Neural progenitor cell (in vitro differentiated cells): ENCODE measurements at regions not wholly inside any gene's neighbourhood (a gene's known extent, or its start where the extent isn't known, plus 50 kb on each side); places are given as distances from the start of the nearest gene placed in this dataset.

Source experiments
- DNase-seq: peaks from one replicate; pipeline ENCODE4 v3.0.0-alpha.2; 2016; ENCODE audit warnings: low spot score
- H2AFZ ChIP-seq: fragments of 200-600 bp; sonication (generic); replicated peaks from 2 replicates; pipeline ENCODE4 v1.6.1; 2016; ENCODE audit warnings: antibody characterized with exemption
- H3F3A ChIP-seq: fragments of 200-600 bp; sonication (generic); 2 replicates; pipeline ENCODE4 v1.6.1; 2016; ENCODE audit warnings: antibody characterized with exemption, low read depth
- H3K27ac ChIP-seq: fragments of 200-600 bp; sonication (generic); 2 replicates; pipeline ENCODE4 v1.5.1; 2016; ENCODE audit warnings: mild to moderate bottlenecking
- H3K27me3 ChIP-seq: fragments of 200-600 bp; sonication (generic); 2 replicates; pipeline ENCODE4 v1.6.1; 2016; ENCODE audit warnings: mild to moderate bottlenecking, moderate library complexity
- H3K36me3 ChIP-seq: fragments of 200-600 bp; sonication (generic); 2 replicates; pipeline ENCODE4 v1.5.1; 2016
- H3K4me1 ChIP-seq: fragments of 200-600 bp; sonication (generic); 2 replicates; pipeline ENCODE4 v1.6.1; 2016; ENCODE audit warnings: mixed run types
- H3K4me2 ChIP-seq: fragments of 200-600 bp; sonication (generic); 2 replicates; pipeline ENCODE4 v1.6.1; 2016
- H3K4me3 ChIP-seq: fragments of 200-600 bp; sonication (generic); 2 replicates; pipeline ENCODE4 v1.5.1; 2016
- H3K79me2 ChIP-seq: fragments of 200-600 bp; sonication (generic); 2 replicates; pipeline ENCODE4 v1.6.1; 2016; ENCODE audit warnings: low read depth
- H3K9ac ChIP-seq: fragments of 200-600 bp; sonication (generic); 2 replicates; pipeline ENCODE4 v1.6.1; 2016
- H3K9me3 ChIP-seq: fragments of 200-600 bp; sonication (generic); 2 replicates; pipeline ENCODE4 v1.5.1; 2016; ENCODE audit warnings: low read depth
- H4K20me1 ChIP-seq: fragments of 200-600 bp; sonication (generic); 2 replicates; pipeline ENCODE4 v1.6.1; 2016; ENCODE audit warnings: low read depth
- H3K27ac Mint-ChIP-seq: 3 replicates; pipeline ENCODE4 v1.8.0; 2021; ENCODE audit warnings: mixed read lengths
- H3K27me3 Mint-ChIP-seq: 2 replicates; pipeline ENCODE4 v1.8.0; 2022; ENCODE audit warnings: low read depth, mild to moderate bottlenecking, inconsistent platforms, moderate library complexity, mixed read lengths; ENCODE audit not compliant: insufficient read depth
- H3K36me3 Mint-ChIP-seq: 3 replicates; pipeline ENCODE4 v1.8.0; 2021; ENCODE audit warnings: mixed read lengths
- H3K4me1 Mint-ChIP-seq: 3 replicates; pipeline ENCODE4 v1.8.0; 2021; ENCODE audit warnings: mixed read lengths
- H3K4me3 Mint-ChIP-seq: 3 replicates; pipeline ENCODE4 v1.8.0; 2021; ENCODE audit warnings: mild to moderate bottlenecking, moderate library complexity, mixed read lengths
- H3K9me3 Mint-ChIP-seq: 3 replicates; pipeline ENCODE4 v1.8.0; 2020; ENCODE audit warnings: mixed read lengths
- EZH2 ChIP-seq: fragments of 200-600 bp; sonication (generic); IDR thresholded peaks from 2 replicates; pipeline ENCODE4 v1.6.1; 2017; ENCODE audit warnings: antibody characterized with exemption, mild to moderate bottlenecking, moderate library complexity
- EZH2phosphoT487 ChIP-seq: fragments of 200-600 bp; sonication (generic); IDR thresholded peaks from 2 replicates; pipeline ENCODE4 v1.6.1; 2017; ENCODE audit warnings: antibody characterized with exemption
- TF ChIP-seq, protein P1 (sequence below): fragments of 200-600 bp; sonication (generic); IDR thresholded peaks from 2 replicates; pipeline ENCODE4 v1.5.1; 2017; ENCODE audit warnings: antibody characterized with exemption, mild to moderate bottlenecking

DNA sequence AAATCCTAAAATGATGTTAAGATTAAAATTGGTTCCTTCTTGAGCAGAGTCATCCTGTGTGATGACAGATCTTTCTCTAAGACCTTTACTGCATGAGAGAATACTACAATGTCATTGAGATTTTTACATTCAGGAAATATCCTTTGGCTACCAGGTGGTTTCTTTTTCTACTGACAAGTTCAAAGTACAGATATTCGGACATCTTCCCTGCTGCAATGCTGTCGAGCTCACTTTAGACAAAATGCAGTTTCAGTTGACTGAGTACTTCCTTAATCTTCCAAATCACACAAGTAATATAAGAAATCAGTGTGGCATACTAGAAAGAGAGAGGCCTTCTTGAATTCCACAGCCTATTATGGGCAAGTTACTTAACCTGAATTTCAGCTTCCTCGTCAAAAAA lies 207.9 kb upstream of the ACVR2A start:
- Histone ChIP-seq H3K27ac (no peak overlapping the region), H3K79me2 (no peaks in the 10 kb centered on the region), H3K4me2 (no peak overlapping the region), H3K9ac (no peak overlapping the region), H3F3A (no peaks in the 10 kb centered on the region), H4K20me1 (no peaks in the 10 kb centered on the region), H3K4me1 (no peaks in the 10 kb centered on the region), H3K4me3 (no peak overlapping the region), H3K27me3 (no peaks in the 10 kb centered on the region), H2AFZ (no peak overlapping the region), H3K36me3 (no peaks in the 10 kb centered on the region), H3K9me3 (no peaks in the 10 kb centered on the region)
- no peak for DNase-seq
- Mint-ChIP-seq H3K36me3 (no peaks in the 10 kb centered on the region), H3K4me3 (no peak overlapping the region), H3K27ac (no peak overlapping the region), H3K4me1 (no peaks in the 10 kb centered on the region), H3K27me3 (no peaks in the 10 kb centered on the region), H3K9me3 (no peaks in the 10 kb centered on the region)
- TF ChIP-seq EZH2phosphoT487 (no peak), EZH2 (no peak)
- TF ChIP-seq, protein P1, sequence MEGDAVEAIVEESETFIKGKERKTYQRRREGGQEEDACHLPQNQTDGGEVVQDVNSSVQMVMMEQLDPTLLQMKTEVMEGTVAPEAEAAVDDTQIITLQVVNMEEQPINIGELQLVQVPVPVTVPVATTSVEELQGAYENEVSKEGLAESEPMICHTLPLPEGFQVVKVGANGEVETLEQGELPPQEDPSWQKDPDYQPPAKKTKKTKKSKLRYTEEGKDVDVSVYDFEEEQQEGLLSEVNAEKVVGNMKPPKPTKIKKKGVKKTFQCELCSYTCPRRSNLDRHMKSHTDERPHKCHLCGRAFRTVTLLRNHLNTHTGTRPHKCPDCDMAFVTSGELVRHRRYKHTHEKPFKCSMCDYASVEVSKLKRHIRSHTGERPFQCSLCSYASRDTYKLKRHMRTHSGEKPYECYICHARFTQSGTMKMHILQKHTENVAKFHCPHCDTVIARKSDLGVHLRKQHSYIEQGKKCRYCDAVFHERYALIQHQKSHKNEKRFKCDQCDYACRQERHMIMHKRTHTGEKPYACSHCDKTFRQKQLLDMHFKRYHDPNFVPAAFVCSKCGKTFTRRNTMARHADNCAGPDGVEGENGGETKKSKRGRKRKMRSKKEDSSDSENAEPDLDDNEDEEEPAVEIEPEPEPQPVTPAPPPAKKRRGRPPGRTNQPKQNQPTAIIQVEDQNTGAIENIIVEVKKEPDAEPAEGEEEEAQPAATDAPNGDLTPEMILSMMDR: no peak

DNA sequence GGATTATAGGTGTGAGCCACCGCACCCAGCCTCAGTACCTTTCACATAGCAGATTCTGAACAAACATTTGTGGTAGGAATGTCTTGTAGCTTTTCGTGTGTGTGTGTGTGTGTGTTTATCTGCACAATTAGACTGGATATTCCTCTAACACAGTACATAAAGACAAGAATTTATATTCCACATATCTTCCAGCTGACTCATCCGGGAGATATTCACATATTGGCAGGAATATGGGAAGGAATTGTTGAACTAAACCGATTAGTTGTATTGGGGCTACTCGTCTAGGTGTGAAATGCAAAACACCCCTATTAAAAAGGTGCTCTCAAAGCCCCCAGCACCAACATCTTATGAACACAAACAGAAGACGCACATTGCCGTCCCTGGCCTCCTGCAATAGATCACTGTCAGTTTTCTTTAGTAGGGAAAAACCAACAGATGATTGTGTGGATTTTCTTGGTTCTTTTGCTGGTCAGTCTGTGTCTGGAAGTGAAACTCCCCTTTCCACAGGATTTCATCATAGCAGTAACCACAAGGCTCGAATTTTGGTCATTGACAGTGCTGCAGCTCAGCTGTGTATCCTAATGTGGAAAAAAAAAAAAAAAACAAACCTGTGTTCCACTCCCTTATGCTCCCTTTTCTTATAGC lies 208.5 kb upstream of the ACVR2A start:
- no peaks in the 10 kb centered on the region for H3K9me3 Mint-ChIP-seq
- Histone ChIP-seq H3K79me2 (no peaks in the 10 kb centered on the region), H3K4me2 (no peak overlapping the region), H3K4me3 (no peak overlapping the region), H3K27ac (no peak overlapping the region), H3K27me3 (no peaks in the 10 kb centered on the region), H3F3A (no peaks in the 10 kb centered on the region), H3K4me1 (no peaks in the 10 kb centered on the region), H3K9ac (no peak overlapping the region), H4K20me1 (no peaks in the 10 kb centered on the region), H3K36me3 (no peaks in the 10 kb centered on the region), H2AFZ (no peak overlapping the region), H3K9me3 (no peaks in the 10 kb centered on the region)
- H3K27ac Mint-ChIP-seq: no peak overlapping the region
- no peaks in the 10 kb centered on the region for H3K4me1 Mint-ChIP-seq
- H3K4me3 Mint-ChIP-seq: no peak overlapping the region
- DNase-seq: no peak
- no peaks in the 10 kb centered on the region for H3K27me3 Mint-ChIP-seq
- TF ChIP-seq EZH2phosphoT487 (no peak), EZH2 (no peak)
- TF ChIP-seq, protein P1: no peak
- no peaks in the 10 kb centered on the region for H3K36me3 Mint-ChIP-seq

DNA sequence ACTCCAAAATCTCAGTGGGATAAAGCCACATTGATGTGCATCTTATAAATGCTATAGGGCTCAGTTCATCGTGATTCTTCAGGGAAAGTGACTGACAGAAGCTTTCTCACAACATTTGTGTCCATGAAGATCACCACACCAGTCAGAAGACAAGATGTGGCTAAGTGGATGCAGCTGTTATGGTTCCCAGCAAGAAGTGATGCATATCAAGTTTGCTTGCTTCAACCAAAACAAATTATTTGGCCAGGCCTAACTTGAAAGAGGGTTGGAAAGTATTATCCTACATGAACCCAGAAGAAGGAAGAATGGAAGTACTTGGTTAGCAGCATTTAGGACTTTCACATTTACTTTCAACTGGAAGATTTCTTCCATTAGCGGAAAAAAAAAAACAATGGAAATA lies 210.0 kb upstream of the ACVR2A start:
- Mint-ChIP-seq H3K9me3 (no peaks in the 10 kb centered on the region), H3K27ac (no peak overlapping the region), H3K4me3 (no peak overlapping the region), H3K27me3 (no peaks in the 10 kb centered on the region), H3K36me3 (no peaks in the 10 kb centered on the region), H3K4me1 (no peaks in the 10 kb centered on the region)
- no peaks in the 10 kb centered on the region for H3K4me1 ChIP-seq
- H3K36me3 ChIP-seq: no peaks in the 10 kb centered on the region
- no peak for DNase-seq
- no peaks in the 10 kb centered on the region for H3K79me2 ChIP-seq
- H3K9me3 ChIP-seq: no peaks in the 10 kb centered on the region
- H2AFZ ChIP-seq: no peak overlapping the region
- H3K9ac ChIP-seq: no peak overlapping the region
- H3K4me2 ChIP-seq: no peak overlapping the region
- H3K4me3 ChIP-seq: no peak overlapping the region
- TF ChIP-seq, protein P1: no peak
- no peak for TF ChIP-seq EZH2
- TF ChIP-seq EZH2phosphoT487: no peak
- no peaks in the 10 kb centered on the region for H3F3A ChIP-seq
- no peak overlapping the region for H3K27ac ChIP-seq
- no peaks in the 10 kb centered on the region for H3K27me3 ChIP-seq
- H4K20me1 ChIP-seq: no peaks in the 10 kb centered on the region
